ENCODE measurements at regions not wholly inside any gene's neighbourhood (a gene's known extent, or its start where the extent isn't known, plus 50 kb on each side); places are given as distances from the start of the nearest gene placed in this dataset.

GRCh38 chr4:29805245-29805644, 914.9 kb upstream of the PCDH7 start:
- H3K4me1 ChIP-seq (ENCODE audit: insufficient read depth): no peaks in the 10 kb centered on the region
- Mint-ChIP-seq H3K9me3 (peaks cover 17% of the 10 kb centered on the region), H3K27ac (no peak overlapping the region), H3K27me3 (ENCODE audit: insufficient read depth, low read depth, poor library complexity) (no peaks in the 10 kb centered on the region), H3K4me3 (no peak overlapping the region), H3K4me1 (peaks cover 4% of the 10 kb centered on the region; the same call in 1 of the 3 replicates), H3K36me3 (ENCODE audit: low read depth) (peaks cover 13% of the 10 kb centered on the region; the same call in 2 of the 3 replicates)
- H3K79me2 ChIP-seq (replicated peaks; ENCODE audit: insufficient read depth): no peaks in the 10 kb centered on the region
- no peaks in the 10 kb centered on the region for H3K9me2 ChIP-seq (ENCODE audit: insufficient read depth)
- no peak for TF ChIP-seq JUNB (IDR thresholded peaks at IDR 0.05; ENCODE audit: unreplicated experiment)
- TF ChIP-seq, protein P1, sequence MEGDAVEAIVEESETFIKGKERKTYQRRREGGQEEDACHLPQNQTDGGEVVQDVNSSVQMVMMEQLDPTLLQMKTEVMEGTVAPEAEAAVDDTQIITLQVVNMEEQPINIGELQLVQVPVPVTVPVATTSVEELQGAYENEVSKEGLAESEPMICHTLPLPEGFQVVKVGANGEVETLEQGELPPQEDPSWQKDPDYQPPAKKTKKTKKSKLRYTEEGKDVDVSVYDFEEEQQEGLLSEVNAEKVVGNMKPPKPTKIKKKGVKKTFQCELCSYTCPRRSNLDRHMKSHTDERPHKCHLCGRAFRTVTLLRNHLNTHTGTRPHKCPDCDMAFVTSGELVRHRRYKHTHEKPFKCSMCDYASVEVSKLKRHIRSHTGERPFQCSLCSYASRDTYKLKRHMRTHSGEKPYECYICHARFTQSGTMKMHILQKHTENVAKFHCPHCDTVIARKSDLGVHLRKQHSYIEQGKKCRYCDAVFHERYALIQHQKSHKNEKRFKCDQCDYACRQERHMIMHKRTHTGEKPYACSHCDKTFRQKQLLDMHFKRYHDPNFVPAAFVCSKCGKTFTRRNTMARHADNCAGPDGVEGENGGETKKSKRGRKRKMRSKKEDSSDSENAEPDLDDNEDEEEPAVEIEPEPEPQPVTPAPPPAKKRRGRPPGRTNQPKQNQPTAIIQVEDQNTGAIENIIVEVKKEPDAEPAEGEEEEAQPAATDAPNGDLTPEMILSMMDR (conservative IDR thresholded peaks at IDR 0.05; ENCODE audit: low read depth in 2 of 2): peak; percentile 64 to 75
- no peak for TF ChIP-seq REST (IDR thresholded peaks at IDR 0.05; ENCODE audit: unreplicated experiment)
- TF ChIP-seq, protein P2, sequence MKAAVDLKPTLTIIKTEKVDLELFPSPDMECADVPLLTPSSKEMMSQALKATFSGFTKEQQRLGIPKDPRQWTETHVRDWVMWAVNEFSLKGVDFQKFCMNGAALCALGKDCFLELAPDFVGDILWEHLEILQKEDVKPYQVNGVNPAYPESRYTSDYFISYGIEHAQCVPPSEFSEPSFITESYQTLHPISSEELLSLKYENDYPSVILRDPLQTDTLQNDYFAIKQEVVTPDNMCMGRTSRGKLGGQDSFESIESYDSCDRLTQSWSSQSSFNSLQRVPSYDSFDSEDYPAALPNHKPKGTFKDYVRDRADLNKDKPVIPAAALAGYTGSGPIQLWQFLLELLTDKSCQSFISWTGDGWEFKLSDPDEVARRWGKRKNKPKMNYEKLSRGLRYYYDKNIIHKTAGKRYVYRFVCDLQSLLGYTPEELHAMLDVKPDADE (IDR thresholded peaks at IDR 0.05): no peak
- H4K20me1 ChIP-seq (replicated peaks; ENCODE audit: insufficient read depth): no peaks in the 10 kb centered on the region
- H3K36me3 ChIP-seq (ENCODE audit: insufficient read depth): peaks cover 4% of the 10 kb centered on the region
- H3K27me3 ChIP-seq (ENCODE audit: insufficient read depth): no peaks in the 10 kb centered on the region
- no peaks in the 10 kb centered on the region for H3F3A ChIP-seq (replicated peaks; ENCODE audit: low read depth)
- H3K27ac ChIP-seq (ENCODE audit: low read depth): no peak overlapping the region
- DNase-seq (ENCODE audit: low spot score): peak; percentile 70
- no peak overlapping the region for H3K4me2 ChIP-seq
- no peak overlapping the region for H3K4me3 ChIP-seq
- 0 out of 2 replicates have a peak overlapping the region, but pooled peaks have one; percentile 3 for H2AFZ ChIP-seq
- ATAC-seq: peak; percentile 60

- Histone ChIP-seq H3K27me3 (ENCODE audit: insufficient read depth) (no peaks in the 10 kb centered on the region), H3K79me2 (replicated peaks; ENCODE audit: insufficient read depth) (no peaks in the 10 kb centered on the region), H3K27ac (ENCODE audit: low read depth) (no peak overlapping the region), H3F3A (replicated peaks; ENCODE audit: low read depth) (no peaks in the 10 kb centered on the region), H3K9me2 (ENCODE audit: insufficient read depth) (no peaks in the 10 kb centered on the region), H3K4me1 (ENCODE audit: insufficient read depth) (no peaks in the 10 kb centered on the region), H4K20me1 (replicated peaks; ENCODE audit: insufficient read depth) (no peaks in the 10 kb centered on the region), H3K4me3 (no peak overlapping the region), H3K4me2 (no peak overlapping the region), H2AFZ (no peak overlapping the region), H3K36me3 (ENCODE audit: insufficient read depth) (peaks cover 6% of the 10 kb centered on the region)
- no peak for DNase-seq (ENCODE audit: low spot score)
- Mint-ChIP-seq H3K36me3 (ENCODE audit: low read depth) (peaks cover 18% of the 10 kb centered on the region; the same call in 2 of the 3 replicates), H3K4me1 (peaks cover 4% of the 10 kb centered on the region; the same call in 1 of the 3 replicates), H3K9me3 (peaks cover 23% of the 10 kb centered on the region), H3K4me3 (no peak overlapping the region), H3K27me3 (ENCODE audit: insufficient read depth, low read depth, poor library complexity) (no peaks in the 10 kb centered on the region), H3K27ac (no peak overlapping the region)
- TF ChIP-seq CREB1 (CRISPR knock-in tag; IDR thresholded peaks at IDR 0.05; ENCODE audit: low read depth) (no peak), STAT1 (IDR thresholded peaks at IDR 0.05; ENCODE audit: unreplicated experiment) (no peak), JUNB (IDR thresholded peaks at IDR 0.05; ENCODE audit: unreplicated experiment) (no peak), EZH2 (IDR thresholded peaks at IDR 0.05; ENCODE audit: low read depth, unreplicated experiment) (no peak), ZNF114 (CRISPR knock-in tag; IDR thresholded peaks at IDR 0.05) (no peak)
- ATAC-seq: no peak
Observed at GRCh38 chr4:29805916-29806480, 914.2 kb upstream of the PCDH7 start.
